Lung (tissue), 11 donors: ENCODE measurements at regions not wholly inside any gene's neighbourhood (a gene's known extent, or its start where the extent isn't known, plus 50 kb on each side); places are given as distances from the start of the nearest gene placed in this dataset.

Experiments used
- ATAC-seq: fragments of 200-7000 bp; cut with Tn5 transposase; one replicate; pipeline ENCODE4 v1.9.1; 2020; ENCODE audit warnings: moderate number of reproducible peaks; ENCODE audit not compliant: insufficient read depth, low FRiP score
- DNase-seq, 3 donors: peaks; one replicate each; pipeline ENCODE4 v3.0.0-alpha.2; 2013 to 2017
- H3K27ac ChIP-seq, 2 donors: one replicate each; pipeline ENCODE4 v1.5.1; 2013; ENCODE audit warnings: mild to moderate bottlenecking in 2 of 2, moderate library complexity in 2 of 2, control low read depth in 1 of 2, inconsistent platforms in 1 of 2, low read depth in 1 of 2, low read length in 1 of 2
- H3K27me3 ChIP-seq, 3 donors: one replicate each; pipeline ENCODE4 v1.5.1; 2013; ENCODE audit warnings: low read length in 2 of 3; ENCODE audit not compliant: control insufficient read depth in 3 of 3, insufficient read depth in 3 of 3
- H3K36me3 ChIP-seq, 4 donors: one replicate each; pipeline ENCODE4 v1.5.1; 2013; ENCODE audit warnings: low read length in 4 of 4, mild to moderate bottlenecking in 1 of 4, moderate library complexity in 1 of 4; ENCODE audit not compliant: control insufficient read depth in 4 of 4, insufficient read depth in 4 of 4
- H3K4me1 ChIP-seq, 5 donors: one replicate each; pipeline ENCODE4 v1.5.1; 2013; ENCODE audit warnings: low read length in 5 of 5, mild to moderate bottlenecking in 2 of 5, moderate library complexity in 1 of 5; ENCODE audit not compliant: control insufficient read depth in 5 of 5, insufficient read depth in 5 of 5
- H3K4me3 ChIP-seq: one replicate; pipeline ENCODE4 v1.5.1; 2013; ENCODE audit warnings: mild to moderate bottlenecking, control low read depth, moderate library complexity
- H3K9ac ChIP-seq, 2 donors: one replicate each; pipeline ENCODE4 v1.5.1; 2013; ENCODE audit warnings: low read length in 2 of 2, control low read depth in 1 of 2; ENCODE audit not compliant: insufficient read depth in 1 of 2
- H3K9me3 ChIP-seq, 4 donors: one replicate each; pipeline ENCODE4 v1.5.1; 2013; ENCODE audit warnings: low read length in 3 of 4, mild to moderate bottlenecking in 1 of 4, moderate library complexity in 1 of 4; ENCODE audit not compliant: control insufficient read depth in 4 of 4, insufficient read depth in 3 of 4
- CTCF ChIP-seq: IDR thresholded peaks from 2 replicates; pipeline ENCODE4 v1.5.1; 2012; ENCODE audit warnings: mild to moderate bottlenecking; ENCODE audit errors: control extremely low read depth, extremely low read depth
- WGBS, 2 donors: extraction: QIAGEN DNeasy Blood & Tissue Kit; methylation state at CpG; one replicate each; pipeline ENCODE4 v1.1.7; 2013; 5-methylcytosine and 5-hydroxymethylcytosine counted together
- donor health status: control.
- donor health status: control.
- donor health status: Bipolar disorder and iron deficiency.
- donor health status: healthy.
- donor health status: DM: yes; HTN: yes; CAD: no.

- Histone ChIP-seq H3K4me1 (no peaks in the 10 kb centered on the region), H3K27ac (no peak overlapping the region), H3K36me3 (no peaks in the 10 kb centered on the region), H3K4me3 (no peak overlapping the region), H3K9ac (no peak overlapping the region), H3K9me3 (peaks cover 0 to 16% (median 14%) of the 10 kb centered on the region in 4 donors), H3K27me3 (no peaks in the 10 kb centered on the region)
- no peak for ATAC-seq
- no peak for TF ChIP-seq CTCF
- DNase-seq = peak in 2 of 3 donors; percentile 22 to 45
These were observed 580.6 kb upstream of the SOX11 start for GRCh38 chr2:5111581-5111980.

GRCh38 chr2:5119046-5119445 is 573.1 kb upstream of the SOX11 start:
- H3K4me3 ChIP-seq = no peak overlapping the region
- no peak for TF ChIP-seq CTCF
- H3K27me3 ChIP-seq = peaks cover 0 to 6% (median 0%) of the 10 kb centered on the region in 3 donors
- no peak for ATAC-seq
- peak in 2 of 3 donors; percentile 59 to 64 for DNase-seq
- peaks cover 0 to 21% (median 0%) of the 10 kb centered on the region in 5 donors for H3K4me1 ChIP-seq
- H3K36me3 ChIP-seq = no peaks in the 10 kb centered on the region
- no peak overlapping the region for H3K27ac ChIP-seq
- H3K9ac ChIP-seq = no peak overlapping the region
- H3K9me3 ChIP-seq = peaks cover 0 to 7% (median 2%) of the 10 kb centered on the region in 4 donors

GRCh38 chr2:5121121-5121520 is 571.1 kb upstream of the SOX11 start:
- H3K27ac ChIP-seq = no peak overlapping the region
- 30 to 55% methylated on average over 12 of the region's 12 CpGs for WGBS, 2 donors
- TF ChIP-seq CTCF = no peak
- ATAC-seq = no peak
- peak; percentile 17 to 26 (median 19) for DNase-seq
- no peak overlapping the region for H3K4me3 ChIP-seq
- no peaks in the 10 kb centered on the region for H3K36me3 ChIP-seq
- peaks cover 0 to 6% (median 0%) of the 10 kb centered on the region in 3 donors for H3K27me3 ChIP-seq
- H3K4me1 ChIP-seq = peaks cover 0 to 21% (median 0%) of the 10 kb centered on the region in 5 donors
- no peaks in the 10 kb centered on the region for H3K9me3 ChIP-seq
- H3K9ac ChIP-seq = peak overlapping the region in 1 of 2 donors; percentile 6

GRCh38 chr2:5121642-5122041 is 570.5 kb upstream of the SOX11 start:
- 5 to 10% methylated on average over 4 of the region's 4 CpGs for WGBS, 2 donors
- no peaks in the 10 kb centered on the region for H3K36me3 ChIP-seq
- peak; percentile 33 to 45 (median 39) for DNase-seq

More at GRCh38 chr2:5121642-5122041, 570.5 kb upstream of the SOX11 start:
- Histone ChIP-seq H3K4me1 (peaks cover 0 to 21% (median 0%) of the 10 kb centered on the region in 5 donors), H3K9me3 (no peaks in the 10 kb centered on the region), H3K9ac (no peak overlapping the region), H3K4me3 (no peak overlapping the region), H3K27me3 (peaks cover 0 to 6% (median 0%) of the 10 kb centered on the region in 3 donors), H3K27ac (no peak overlapping the region)
- ATAC-seq = no peak
- TF ChIP-seq CTCF = no peak
